GM10248 (cell line): ENCODE measurements at regions not wholly inside any gene's neighbourhood (a gene's known extent, or its start where the extent isn't known, plus 50 kb on each side); places are given as distances from the start of the nearest gene placed in this dataset.

ENCODE experiments used
- CTCF ChIA-PET: fragments of 300-600 bp; sonication (Branson Sonifier 250); formaldehyde crosslinking; extraction: SDS; loops from one replicate; lab custom pipeline; 2021; ENCODE audit warnings: antibody characterized with exemption; lab: Yijun Ruan, JAX
- POLR2A ChIA-PET: fragments of 350-650 bp; sonication (Branson Sonifier 250); formaldehyde crosslinking; extraction: SDS; loops from one replicate; lab custom pipeline; 2020; ENCODE audit warnings: antibody characterized with exemption; lab: Yijun Ruan, JAX
- DNase-seq: peaks from one replicate; pipeline ENCODE4 v3.0.0; 2012; ENCODE audit errors: extremely low spot score
- TF ChIP-seq, protein P1 (sequence below): IDR thresholded peaks from 2 replicates; pipeline ENCODE4 v1.5.1; 2012; ENCODE audit warnings: mild to moderate bottlenecking, low read depth; ENCODE audit errors: extremely low read depth, missing control alignments, control extremely low read depth

GRCh38 chr13:73367886-73368285 lies 309.1 kb downstream of the KLF5 start:
- DNase-seq, result no peak
- CTCF ChIA-PET, result interaction anchor here (0.9 to 2.3 kb wide), 3 partner anchors 13 to 250 kb away, joined by 3 to 10 read pairs (median 3); no protein-coding TSS in a partner anchor
- POLR2A ChIA-PET, result no interaction called here
- TF ChIP-seq, protein P1, sequence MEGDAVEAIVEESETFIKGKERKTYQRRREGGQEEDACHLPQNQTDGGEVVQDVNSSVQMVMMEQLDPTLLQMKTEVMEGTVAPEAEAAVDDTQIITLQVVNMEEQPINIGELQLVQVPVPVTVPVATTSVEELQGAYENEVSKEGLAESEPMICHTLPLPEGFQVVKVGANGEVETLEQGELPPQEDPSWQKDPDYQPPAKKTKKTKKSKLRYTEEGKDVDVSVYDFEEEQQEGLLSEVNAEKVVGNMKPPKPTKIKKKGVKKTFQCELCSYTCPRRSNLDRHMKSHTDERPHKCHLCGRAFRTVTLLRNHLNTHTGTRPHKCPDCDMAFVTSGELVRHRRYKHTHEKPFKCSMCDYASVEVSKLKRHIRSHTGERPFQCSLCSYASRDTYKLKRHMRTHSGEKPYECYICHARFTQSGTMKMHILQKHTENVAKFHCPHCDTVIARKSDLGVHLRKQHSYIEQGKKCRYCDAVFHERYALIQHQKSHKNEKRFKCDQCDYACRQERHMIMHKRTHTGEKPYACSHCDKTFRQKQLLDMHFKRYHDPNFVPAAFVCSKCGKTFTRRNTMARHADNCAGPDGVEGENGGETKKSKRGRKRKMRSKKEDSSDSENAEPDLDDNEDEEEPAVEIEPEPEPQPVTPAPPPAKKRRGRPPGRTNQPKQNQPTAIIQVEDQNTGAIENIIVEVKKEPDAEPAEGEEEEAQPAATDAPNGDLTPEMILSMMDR, result no peak

DNA sequence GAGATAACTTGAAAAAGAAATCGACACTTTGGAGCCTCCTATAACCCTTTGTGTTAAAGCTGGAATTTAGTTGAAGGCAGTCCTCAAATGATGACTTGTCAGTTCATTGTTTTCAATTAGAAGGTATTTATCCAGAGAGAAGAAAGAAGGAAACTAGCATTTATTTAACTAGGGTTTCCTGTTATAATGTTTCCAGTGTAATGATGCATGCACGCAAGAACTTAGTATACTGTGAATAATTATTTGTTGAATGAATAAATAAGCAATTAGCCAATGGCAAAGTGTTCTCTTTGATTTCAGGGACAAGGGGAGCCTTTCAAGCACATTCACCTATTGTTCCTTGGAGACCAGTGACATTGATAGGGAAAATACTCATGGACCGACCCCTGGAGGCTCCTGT lies 307.4 kb downstream of the KLF5 start:
- POLR2A ChIA-PET, result no interaction called here
- DNase-seq, result no peak

DNA sequence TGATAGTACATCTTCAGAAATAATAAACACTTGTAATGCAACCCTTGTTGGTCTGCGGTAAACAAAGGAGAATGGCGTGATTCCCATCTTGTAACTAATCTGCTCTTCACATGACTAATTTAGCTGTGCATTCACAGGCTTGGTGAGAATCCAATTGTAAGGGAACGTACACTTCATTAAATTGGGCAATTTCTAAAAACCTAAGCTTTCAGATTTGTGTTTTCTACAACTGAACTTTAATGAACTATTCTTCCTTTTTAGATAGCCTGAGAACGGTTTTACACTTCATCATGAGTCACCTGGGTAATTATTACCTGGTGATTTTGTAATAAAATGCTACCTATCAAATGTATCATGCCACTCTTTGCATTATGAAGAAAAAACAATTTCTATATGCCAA lies 306.9 kb downstream of the KLF5 start:
- DNase-seq, result no peak
- TF ChIP-seq, protein P1, result no peak
- POLR2A ChIA-PET, result no interaction called here
- CTCF ChIA-PET, result no interaction called here

More for the DNA sequence above, 307.4 kb downstream of the KLF5 start:
- CTCF ChIA-PET, result no interaction called here
- TF ChIP-seq, protein P1, result no peak

DNA sequence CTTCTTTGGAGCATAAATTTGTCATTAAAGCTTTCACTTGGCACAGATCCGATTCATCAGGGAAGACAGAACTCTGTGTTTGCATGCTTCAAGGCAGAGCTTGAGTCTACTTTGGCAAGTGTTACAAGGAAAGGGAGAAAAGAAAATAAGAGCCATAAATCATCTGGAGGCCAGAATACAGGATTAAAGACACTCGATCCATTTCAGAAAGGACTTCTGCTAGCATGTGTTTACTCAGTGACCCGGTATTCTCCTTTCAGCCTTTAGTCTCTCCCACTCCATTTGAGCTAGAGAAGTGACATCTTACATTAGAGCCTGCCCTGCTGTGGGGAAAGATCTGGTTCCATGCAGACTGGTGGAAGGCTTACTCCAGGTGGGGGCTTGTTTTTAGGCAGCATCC lies 306.4 kb downstream of the KLF5 start:
- TF ChIP-seq, protein P1, result no peak
- ChIA-PET POLR2A (no interaction called here), CTCF (no interaction called here)
- no peak for DNase-seq

DNA sequence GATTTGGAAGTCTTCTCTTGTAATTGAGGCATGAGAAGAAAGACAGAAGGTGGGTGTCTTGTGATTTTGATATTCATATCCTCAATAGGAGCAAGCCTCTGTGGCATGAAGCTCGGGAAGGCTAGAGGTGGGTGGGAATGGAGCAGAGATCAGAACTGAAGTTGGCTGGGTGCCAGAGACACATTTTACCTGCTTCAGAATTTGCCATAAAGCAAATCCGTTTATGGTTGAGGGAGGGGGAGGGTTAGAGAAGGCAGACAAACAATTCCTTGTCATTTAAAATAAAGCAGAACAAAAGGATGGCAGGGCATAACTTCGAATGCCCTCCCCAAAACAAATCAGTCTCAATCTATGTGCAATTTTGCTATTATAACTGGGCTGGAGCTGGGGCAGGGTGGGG lies 305.9 kb downstream of the KLF5 start:
- POLR2A ChIA-PET, result no interaction called here
- TF ChIP-seq, protein P1, result no peak
- DNase-seq, result no peak
- CTCF ChIA-PET, result no interaction called here

- POLR2A ChIA-PET, result no interaction called here
- TF ChIP-seq, protein P1, result no peak
- CTCF ChIA-PET, result interaction anchor here (1.0 to 1.3 kb wide), 2 partner anchors 10 to 30 kb away, joined by 3 to 6 read pairs; no protein-coding TSS in a partner anchor
- no peak for DNase-seq
Observed at GRCh38 chr13:73358606-73359095, 299.8 kb downstream of the KLF5 start.

- ChIA-PET POLR2A (no interaction called here), CTCF (no interaction called here)
- TF ChIP-seq, protein P1, result no peak
- no peak for DNase-seq
Observed at GRCh38 chr13:73355134-73355533, 296.3 kb downstream of the KLF5 start.
